Left cardiac atrium (tissue), 4 donors: ENCODE measurements at regions not wholly inside any gene's neighbourhood (a gene's known extent, or its start where the extent isn't known, plus 50 kb on each side); places are given as distances from the start of the nearest gene placed in this dataset.

ENCODE experiments used
- ATAC-seq, 2 donors: fragments of 200-7000 bp; cut with Tn5 transposase; one replicate each; pipeline ENCODE4 v1.9.1; 2020; ENCODE audit warnings: mild to moderate bottlenecking in 2 of 2, moderate library complexity in 2 of 2
- DNase-seq: peaks from one replicate; pipeline ENCODE4 v3.0.0-alpha.2; 2020
- intact Hi-C, 2 donors: fragments of 100-400 bp; cut with DNase I; formaldehyde crosslinking; loops; one replicate each; pipeline versions ENCODE4 v1.14.1 to v1.15.1; 2022 to 2023
- donor health status: DM: no; HTN: yes; CAD: no.
- donor health status: DM: no; HTN: yes; CAD: no; lungs with severe emphysema.
- donor health status: DM: yes; HTN: yes; CAD: no.
- donor health status: Dilated cardiomyopathy.

- intact Hi-C loops: no loop called here
- no peak for DNase-seq
- no peak for ATAC-seq
Measured at GRCh38 chr13:57784633-57785032, 153.1 kb downstream of the PCDH17 start.

GRCh38 chr13:57787058-57787791 lies 155.7 kb downstream of the PCDH17 start:
- no peak for DNase-seq
- ATAC-seq: no peak
- intact Hi-C loops: no loop called here

GRCh38 chr13:57799624-57800023 lies 168.1 kb downstream of the PCDH17 start:
- DNase-seq (no peak), ATAC-seq (no peak)
- intact Hi-C loops: no loop called here

DNA sequence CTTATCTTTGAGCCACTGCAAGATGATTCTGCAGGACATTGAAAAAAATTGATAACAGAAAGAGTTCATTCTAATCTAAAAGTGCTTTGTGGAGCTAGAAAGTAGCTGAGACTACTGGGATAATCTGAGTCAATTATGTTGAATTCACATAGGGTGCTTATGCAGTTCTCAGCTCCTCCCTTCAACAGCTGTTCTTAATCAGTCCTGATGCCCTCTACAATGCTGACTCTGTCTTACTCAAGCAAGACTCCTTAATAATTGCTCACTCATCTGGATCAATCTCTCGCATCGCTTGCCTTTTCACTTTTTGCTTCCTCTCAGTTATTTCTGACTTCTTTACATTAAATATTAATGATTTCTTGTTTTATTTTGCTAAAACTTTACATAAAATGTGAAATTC lies 182.1 kb downstream of the PCDH17 start:
- intact Hi-C loops: no loop called here
- no peak for ATAC-seq
- no peak for DNase-seq

DNA sequence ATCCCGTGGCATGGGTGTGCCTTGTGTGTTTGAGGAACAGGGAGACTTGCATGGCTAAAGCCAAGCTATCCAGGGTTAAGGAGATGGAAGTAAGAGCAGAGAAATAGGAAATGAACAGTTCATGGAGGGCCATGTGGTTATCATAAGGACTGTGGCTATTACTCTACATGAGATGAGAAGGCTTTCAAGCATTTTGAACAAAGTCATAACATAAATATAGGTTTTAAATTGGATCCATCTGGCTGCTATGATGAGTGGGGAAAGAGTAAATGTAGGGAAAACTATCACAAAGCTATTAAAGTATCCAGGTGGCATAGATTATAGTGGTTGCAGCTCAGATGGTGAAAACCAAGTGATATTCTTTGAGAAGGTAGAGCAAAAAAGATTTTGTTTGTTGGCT lies 184.1 kb downstream of the PCDH17 start:
- ATAC-seq (no peak), DNase-seq (no peak)
- intact Hi-C loops: no loop called here

- ATAC-seq: no peak
- intact Hi-C loops: no loop called here
- DNase-seq: no peak
Measured at GRCh38 chr13:57820924-57821323, 189.4 kb downstream of the PCDH17 start.

GRCh38 chr13:57823704-57824103 lies 192.2 kb downstream of the PCDH17 start:
- ATAC-seq (no peak), DNase-seq (no peak)
- intact Hi-C loops: no loop called here

DNA sequence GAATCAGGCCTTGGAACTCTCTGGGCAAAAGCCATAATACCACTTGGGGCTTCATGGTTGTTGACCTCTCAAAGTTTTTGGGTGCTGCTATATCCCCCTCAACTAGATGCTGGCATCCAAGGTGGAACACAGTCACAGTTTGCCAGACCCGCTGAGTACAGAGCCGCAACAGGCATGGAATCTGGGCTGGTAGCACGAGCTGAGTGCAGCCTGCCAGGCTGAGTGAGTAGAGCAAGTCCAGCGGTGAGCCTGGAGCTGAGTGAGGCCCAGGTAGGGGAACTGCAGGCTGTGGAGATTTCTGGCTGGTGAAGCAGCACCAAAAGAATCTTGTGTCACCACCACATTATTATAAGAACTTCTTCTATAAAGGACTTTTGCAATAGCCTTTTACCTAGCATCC lies 192.6 kb downstream of the PCDH17 start:
- intact Hi-C loops: no loop called here
- ATAC-seq (peak in 1 of 2 donors; percentile 27), DNase-seq (no peak)

GRCh38 chr13:57825066-57825465 lies 193.5 kb downstream of the PCDH17 start:
- ATAC-seq: no peak
- DNase-seq: no peak
- intact Hi-C loops: no loop called here

- ATAC-seq: no peak
- intact Hi-C loops: no loop called here
Measured at GRCh38 chr13:57829496-57829895, 198.0 kb downstream of the PCDH17 start.

DNA sequence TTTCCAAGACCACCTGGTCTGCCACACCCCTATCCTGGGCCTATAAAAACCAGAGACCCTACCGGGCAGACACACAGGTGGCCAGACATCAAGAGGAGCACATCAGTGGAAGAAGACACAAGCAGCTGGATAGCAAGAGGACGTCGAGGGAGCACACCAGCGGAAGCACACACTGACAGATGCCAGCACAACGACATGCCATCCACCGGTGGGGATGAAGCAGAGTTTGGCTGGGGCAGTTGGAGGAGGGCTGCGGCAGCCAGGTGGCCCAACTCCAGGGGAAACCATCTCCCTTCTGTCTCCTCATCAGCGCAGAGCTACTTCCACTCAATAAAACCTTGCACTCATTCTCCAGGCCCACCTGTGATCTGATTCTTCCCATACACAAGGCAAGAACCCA lies 200.6 kb downstream of the PCDH17 start:
- no peak for ATAC-seq
- no peak for DNase-seq
- intact Hi-C loops: no loop called here

More at GRCh38 chr13:57829496-57829895, 198.0 kb downstream of the PCDH17 start:
- DNase-seq: no peak

GRCh38 chr13:57837801-57838200 lies 206.3 kb downstream of the PCDH17 start:
- ATAC-seq: no peak
- DNase-seq: no peak
- intact Hi-C loops: no loop called here

- ATAC-seq (no peak), DNase-seq (no peak)
- intact Hi-C loops: no loop called here
Measured at GRCh38 chr13:57843521-57843920, 212.0 kb downstream of the PCDH17 start.

- intact Hi-C loops: no loop called here
- ATAC-seq (no peak), DNase-seq (no peak)
Measured at GRCh38 chr13:57846600-57847173, 215.1 kb downstream of the PCDH17 start.

DNA sequence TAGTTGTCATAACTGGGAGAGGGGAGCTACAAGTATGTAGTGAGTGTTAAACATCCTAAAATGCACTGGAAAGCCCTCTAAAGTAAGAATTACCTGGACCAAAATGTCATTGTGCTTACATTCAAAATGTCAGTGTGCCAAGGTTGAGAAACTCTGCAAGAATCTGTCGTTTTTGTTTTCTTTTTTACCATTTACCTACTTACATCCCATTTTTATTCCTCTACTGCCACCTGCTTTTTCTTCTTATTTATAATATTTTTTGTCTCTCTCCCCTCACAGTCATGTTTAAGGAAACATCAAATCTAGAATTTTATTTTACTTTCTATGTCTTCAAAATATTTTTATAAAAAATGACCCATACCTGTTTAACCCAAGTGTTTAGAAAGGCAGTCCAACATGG lies 226.4 kb downstream of the PCDH17 start:
- ATAC-seq: no peak
- intact Hi-C loops: loop anchor here in 1 of 2 donors (5.0 kb wide), 1 partner anchor 231 kb away; no protein-coding TSS in a partner anchor

GRCh38 chr13:57858376-57858775 lies 226.8 kb downstream of the PCDH17 start:
- intact Hi-C loops: loop anchor here in 1 of 2 donors (5.0 kb wide), 1 partner anchor 231 kb away; no protein-coding TSS in a partner anchor
- no peak for DNase-seq
- ATAC-seq: no peak

More for the DNA sequence above, 226.4 kb downstream of the PCDH17 start:
- no peak for DNase-seq

DNA sequence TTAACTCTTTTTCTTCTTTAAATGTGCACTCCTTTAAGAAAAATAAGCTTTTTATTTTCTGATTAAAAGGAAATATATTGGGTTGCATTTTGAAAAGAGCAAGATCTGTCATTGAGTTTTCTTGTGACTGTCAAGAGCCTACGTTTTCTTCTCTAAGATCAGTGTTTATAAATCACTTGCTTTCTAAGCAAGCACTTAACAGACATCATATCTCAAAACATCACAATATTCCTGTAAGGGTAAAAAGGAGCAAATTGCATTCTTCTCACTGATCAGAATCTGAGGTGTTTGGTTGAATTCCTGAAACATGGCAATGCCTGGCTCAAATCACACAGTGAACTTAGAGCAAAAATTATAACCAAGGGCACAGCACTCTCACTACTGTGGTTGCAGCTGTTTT lies 231.3 kb downstream of the PCDH17 start:
- no peak for ATAC-seq
- no peak for DNase-seq
- intact Hi-C loops: no loop called here

DNA sequence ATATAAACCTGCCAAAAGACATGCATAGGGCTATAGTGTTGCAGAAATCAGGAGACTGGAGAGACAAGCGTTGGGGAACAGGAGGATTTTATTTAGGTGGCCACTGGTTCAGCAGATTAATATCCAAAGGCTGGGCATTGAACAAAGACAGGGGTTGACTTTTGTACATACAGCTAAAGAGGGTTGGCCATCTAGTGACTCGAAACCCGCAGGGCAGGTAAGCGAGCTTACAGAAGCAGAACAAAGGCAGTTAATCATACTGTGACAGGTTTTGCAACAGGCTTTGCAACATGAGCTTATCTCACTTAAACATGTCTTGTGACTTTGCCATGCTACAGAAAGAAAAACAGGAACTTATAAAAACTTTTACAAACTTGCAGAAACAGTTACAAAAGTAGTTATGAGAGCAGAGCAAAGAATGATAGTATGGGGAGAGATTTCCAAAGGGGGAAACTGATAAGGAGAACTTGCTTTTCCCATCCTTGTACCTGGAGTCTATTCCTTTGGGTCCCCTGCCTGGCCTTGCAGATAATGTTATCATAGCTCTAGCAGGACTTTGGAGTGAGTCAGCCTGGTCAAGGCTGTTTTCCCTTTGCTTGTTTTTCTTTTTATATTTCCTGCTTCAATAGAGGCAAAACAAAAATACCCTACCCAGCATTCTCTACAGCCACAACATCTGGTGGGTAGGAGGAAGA lies 234.2 kb downstream of the PCDH17 start:
- ATAC-seq (no peak), DNase-seq (no peak)
- intact Hi-C loops: no loop called here

- ATAC-seq (peak; percentile 86 to 92), DNase-seq (peak; percentile 24)
- intact Hi-C loops: loop anchor here in 1 of 2 donors (10.0 kb wide), 1 partner anchor 140 kb away; no protein-coding TSS in a partner anchor
Measured at GRCh38 chr13:57874530-57874929, 243.0 kb downstream of the PCDH17 start.

- intact Hi-C loops: loop anchor here in 1 of 2 donors (10.0 kb wide), 1 partner anchor 143 kb away; no protein-coding TSS in a partner anchor
- ATAC-seq (no peak), DNase-seq (no peak)
Measured at GRCh38 chr13:57877601-57878000, 246.1 kb downstream of the PCDH17 start.
